ENCODE measurements at regions not wholly inside any gene's neighbourhood (a gene's known extent, or its start where the extent isn't known, plus 50 kb on each side); places are given as distances from the start of the nearest gene placed in this dataset.

GRCh38 chr11:109814824-109815223 is 278.4 kb upstream of the ZC3H12C start:
- no peak for DNase-seq

GRCh38 chr11:109815500-109816150 is 277.6 kb upstream of the ZC3H12C start:
- DNase-seq: no peak

GRCh38 chr11:109818290-109818689 is 274.9 kb upstream of the ZC3H12C start:
- DNase-seq: no peak

GRCh38 chr11:109819410-109819809 is 273.8 kb upstream of the ZC3H12C start:
- no peak for DNase-seq

- DNase-seq: no peak
These were observed 271.7 kb upstream of the ZC3H12C start for GRCh38 chr11:109821511-109821910.

- DNase-seq: no peak
These were observed 270.6 kb upstream of the ZC3H12C start for GRCh38 chr11:109822436-109823102.

- DNase-seq: no peak
These were observed 264.8 kb upstream of the ZC3H12C start for GRCh38 chr11:109828387-109828786.

GRCh38 chr11:109838026-109838425 is 255.2 kb upstream of the ZC3H12C start:
- DNase-seq: peak; percentile 34

GRCh38 chr11:109845437-109845836 is 247.8 kb upstream of the ZC3H12C start:
- no peak for DNase-seq

- no peak for DNase-seq
These were observed 245.6 kb upstream of the ZC3H12C start for GRCh38 chr11:109847621-109848020.

- no peak for DNase-seq
These were observed 244.1 kb upstream of the ZC3H12C start for GRCh38 chr11:109849051-109849450.

- DNase-seq: peak; percentile 71
These were observed 243.2 kb upstream of the ZC3H12C start for GRCh38 chr11:109849946-109850345.

- DNase-seq: no peak
These were observed 241.3 kb upstream of the ZC3H12C start for GRCh38 chr11:109851780-109852390.

GRCh38 chr11:109853156-109853776 is 239.9 kb upstream of the ZC3H12C start:
- DNase-seq: peak; percentile 14

- no peak for DNase-seq
These were observed 238.5 kb upstream of the ZC3H12C start for GRCh38 chr11:109854731-109855130.

GRCh38 chr11:109856928-109857327 is 236.3 kb upstream of the ZC3H12C start:
- no peak for DNase-seq

GRCh38 chr11:109857637-109858036 is 235.6 kb upstream of the ZC3H12C start:
- no peak for DNase-seq

GRCh38 chr11:109858152-109858551 is 235.0 kb upstream of the ZC3H12C start:
- no peak for DNase-seq

- DNase-seq: no peak
These were observed 234.0 kb upstream of the ZC3H12C start for GRCh38 chr11:109859045-109859724.

- DNase-seq: no peak
These were observed 230.4 kb upstream of the ZC3H12C start for GRCh38 chr11:109862835-109863234.

GRCh38 chr11:109864151-109864661 is 229.0 kb upstream of the ZC3H12C start:
- DNase-seq: no peak

- no peak for DNase-seq
These were observed 228.2 kb upstream of the ZC3H12C start for GRCh38 chr11:109864834-109865547.

Data from NCI-H524 treated with DMSO at 0.1 percent for 48 hours (cell line).